DMS 273 (cell line): ENCODE measurements at regions not wholly inside any gene's neighbourhood (a gene's known extent, or its start where the extent isn't known, plus 50 kb on each side); places are given as distances from the start of the nearest gene placed in this dataset.

Source experiments
- DNase-seq: peaks from one replicate; lab custom pipeline; 2025; ENCODE audit not compliant: unreplicated experiment; lab: John Stamatoyannopoulos, UW

- no peak for DNase-seq
Observed at GRCh38 chr9:89554307-89555035, 50.3 kb upstream of the GADD45G start.

- no peak for DNase-seq
Observed at GRCh38 chr9:89553451-89554010, 51.3 kb upstream of the GADD45G start.

- no peak for DNase-seq
Observed at GRCh38 chr9:89550346-89550927, 52.5 kb upstream of the SEMA4D start.

- DNase-seq = peak; percentile 82
Observed at GRCh38 chr9:89549031-89549644, 51.2 kb upstream of the SEMA4D start.

- no peak for DNase-seq
Observed at GRCh38 chr9:89548071-89548638, 50.2 kb upstream of the SEMA4D start.
